GM20000 (cell line): ENCODE measurements at regions not wholly inside any gene's neighbourhood (a gene's known extent, or its start where the extent isn't known, plus 50 kb on each side); places are given as distances from the start of the nearest gene placed in this dataset.

Experiments used
- DNase-seq: peaks from one replicate; pipeline ENCODE4 v3.0.0; 2012; ENCODE audit warnings: low spot score
- TF ChIP-seq, protein P1 (sequence below): IDR thresholded peaks from 2 replicates; pipeline ENCODE4 v1.5.1; 2012; ENCODE audit warnings: mild to moderate bottlenecking, control low read depth; ENCODE audit errors: extremely low read depth, missing control alignments

DNA sequence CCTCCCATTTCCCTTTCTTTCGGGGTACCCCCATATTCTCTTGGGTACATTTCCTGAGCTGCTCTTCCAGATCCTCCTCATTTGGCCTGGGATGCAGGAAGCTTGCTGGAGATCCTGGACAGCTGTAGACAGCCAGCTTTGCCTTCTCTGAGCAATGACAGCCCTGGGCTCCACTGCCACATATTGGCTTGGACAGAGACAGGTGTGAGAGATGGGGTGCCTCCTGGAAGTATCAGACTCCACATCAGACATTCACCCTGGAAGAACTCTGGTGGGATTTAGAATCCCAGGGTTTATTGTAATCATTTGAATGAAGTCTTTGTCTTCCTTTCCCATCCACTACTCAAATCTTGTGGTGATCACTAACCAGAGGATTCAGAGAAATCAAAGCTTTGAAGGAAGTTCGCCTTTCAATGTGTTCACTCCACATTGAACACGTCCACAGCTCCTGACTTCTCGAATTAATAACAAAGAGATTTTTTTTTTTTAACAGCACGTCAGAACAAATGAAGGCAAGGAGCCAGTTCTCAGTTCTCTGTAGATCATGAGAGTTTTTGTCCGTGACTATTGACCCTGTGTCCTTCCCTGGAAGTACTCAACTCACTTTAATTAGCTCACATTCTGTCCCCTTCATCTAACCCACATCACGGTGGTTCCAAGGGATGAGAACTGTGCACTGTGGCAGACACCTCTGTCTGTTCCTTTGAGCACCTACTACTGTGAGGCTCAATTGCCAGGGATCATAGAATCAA, 377.6 kb upstream of the TRIB2 start:
- TF ChIP-seq, protein P1, sequence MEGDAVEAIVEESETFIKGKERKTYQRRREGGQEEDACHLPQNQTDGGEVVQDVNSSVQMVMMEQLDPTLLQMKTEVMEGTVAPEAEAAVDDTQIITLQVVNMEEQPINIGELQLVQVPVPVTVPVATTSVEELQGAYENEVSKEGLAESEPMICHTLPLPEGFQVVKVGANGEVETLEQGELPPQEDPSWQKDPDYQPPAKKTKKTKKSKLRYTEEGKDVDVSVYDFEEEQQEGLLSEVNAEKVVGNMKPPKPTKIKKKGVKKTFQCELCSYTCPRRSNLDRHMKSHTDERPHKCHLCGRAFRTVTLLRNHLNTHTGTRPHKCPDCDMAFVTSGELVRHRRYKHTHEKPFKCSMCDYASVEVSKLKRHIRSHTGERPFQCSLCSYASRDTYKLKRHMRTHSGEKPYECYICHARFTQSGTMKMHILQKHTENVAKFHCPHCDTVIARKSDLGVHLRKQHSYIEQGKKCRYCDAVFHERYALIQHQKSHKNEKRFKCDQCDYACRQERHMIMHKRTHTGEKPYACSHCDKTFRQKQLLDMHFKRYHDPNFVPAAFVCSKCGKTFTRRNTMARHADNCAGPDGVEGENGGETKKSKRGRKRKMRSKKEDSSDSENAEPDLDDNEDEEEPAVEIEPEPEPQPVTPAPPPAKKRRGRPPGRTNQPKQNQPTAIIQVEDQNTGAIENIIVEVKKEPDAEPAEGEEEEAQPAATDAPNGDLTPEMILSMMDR = no peak
- no peak for DNase-seq

- TF ChIP-seq, protein P1 = no peak
- no peak for DNase-seq
Measured at GRCh38 chr2:12340164-12340563, 376.6 kb upstream of the TRIB2 start.

DNA sequence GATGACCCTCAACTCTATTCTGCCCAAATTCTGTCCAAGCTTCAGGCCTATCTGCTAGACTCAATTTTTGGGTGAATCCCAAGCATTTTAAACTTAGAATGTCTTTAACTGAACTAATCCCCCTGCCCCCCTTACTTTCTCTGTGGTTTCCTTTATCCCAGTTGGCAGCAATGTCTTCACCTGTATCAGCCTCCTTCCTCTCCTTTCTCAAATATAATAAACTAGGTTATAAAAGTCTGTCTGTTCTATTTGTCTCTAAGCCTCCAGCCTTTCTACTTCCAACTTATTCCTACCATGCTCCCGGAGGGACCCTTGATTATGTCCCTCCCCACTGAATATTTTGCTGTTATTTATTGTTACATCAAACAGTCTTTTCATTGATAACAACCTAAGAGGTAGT, 375.5 kb upstream of the TRIB2 start:
- TF ChIP-seq, protein P1 = no peak
- DNase-seq = no peak

- TF ChIP-seq, protein P1 = no peak
- DNase-seq = no peak
Measured at GRCh38 chr2:12341920-12342319, 374.8 kb upstream of the TRIB2 start.

GRCh38 chr2:12343141-12343540, 373.6 kb upstream of the TRIB2 start:
- no peak for DNase-seq
- TF ChIP-seq, protein P1 = no peak

DNA sequence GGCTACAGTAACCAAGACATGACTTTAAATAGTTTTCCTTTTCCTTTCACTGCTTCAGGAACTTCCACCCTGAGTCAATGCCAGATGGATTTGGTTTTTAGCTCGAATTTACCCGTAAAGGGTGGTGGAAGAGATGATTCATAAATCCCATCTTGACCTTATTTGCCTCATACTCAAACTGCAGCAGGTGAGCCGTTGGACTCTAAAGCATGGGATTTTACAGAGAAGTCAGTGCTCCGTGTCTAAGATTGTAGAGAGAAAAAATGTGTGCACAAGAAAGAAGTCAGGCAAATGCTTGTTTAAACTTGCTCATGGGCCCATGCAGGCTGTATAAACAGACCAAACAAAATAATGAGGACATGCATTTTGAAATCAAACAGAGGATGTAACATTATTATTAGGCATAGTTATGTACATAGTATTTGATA, 369.7 kb upstream of the TRIB2 start:
- no peak for DNase-seq
- TF ChIP-seq, protein P1 = no peak

DNA sequence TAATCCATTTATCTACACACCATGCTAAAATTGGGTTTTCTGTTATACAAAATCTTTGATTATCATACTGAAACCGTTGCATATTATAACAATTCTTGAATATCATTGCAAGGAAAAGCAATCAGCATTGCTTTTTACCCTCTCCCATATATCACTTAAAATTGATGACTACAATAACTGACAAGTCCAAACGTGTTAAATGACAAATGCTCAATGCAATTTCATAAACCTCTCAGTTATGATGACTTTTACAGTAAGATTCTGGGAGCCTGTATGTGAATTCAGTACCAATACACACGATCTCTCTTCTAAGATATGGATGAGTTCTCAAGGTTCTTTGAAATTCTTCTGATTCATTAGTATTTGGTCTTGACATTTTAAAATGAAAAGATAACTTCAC, 368.5 kb upstream of the TRIB2 start:
- TF ChIP-seq, protein P1 = no peak
- DNase-seq = no peak
